ENCODE measurements at regions not wholly inside any gene's neighbourhood (a gene's known extent, or its start where the extent isn't known, plus 50 kb on each side); places are given as distances from the start of the nearest gene placed in this dataset.

GRCh38 chr7:27472043-27472442, 190.6 kb downstream of the HIBADH start:
- TF ChIP-seq CTCF (IDR thresholded peaks at IDR 0.05; ENCODE audit: poor library complexity): no peak
- no peak for TF ChIP-seq EZH2phosphoT487 (IDR thresholded peaks at IDR 0.05; ENCODE audit: low read depth, severe bottlenecking, unreplicated experiment)
- no peak for TF ChIP-seq EZH2 (IDR thresholded peaks at IDR 0.05; ENCODE audit: borderline replicate concordance)

Data from hepatocyte (in vitro differentiated cells).